AG09319 (cell line): ENCODE measurements at regions not wholly inside any gene's neighbourhood (a gene's known extent, or its start where the extent isn't known, plus 50 kb on each side); places are given as distances from the start of the nearest gene placed in this dataset.
A peak's percentile ranks its signal among the peaks of the same experiment; 100 is the strongest.

Source experiments
- DNase-seq: peaks from one replicate; pipeline ENCODE4 v3.0.0-alpha.2; 2010; ENCODE audit warnings: low read depth; ENCODE audit errors: extremely low read depth
- TF ChIP-seq, protein P1 (sequence below): IDR thresholded peaks from 2 replicates; pipeline ENCODE4 v1.5.1; 2011; ENCODE audit warnings: low read depth, mild to moderate bottlenecking, inconsistent platforms, low read length, moderate library complexity

DNA sequence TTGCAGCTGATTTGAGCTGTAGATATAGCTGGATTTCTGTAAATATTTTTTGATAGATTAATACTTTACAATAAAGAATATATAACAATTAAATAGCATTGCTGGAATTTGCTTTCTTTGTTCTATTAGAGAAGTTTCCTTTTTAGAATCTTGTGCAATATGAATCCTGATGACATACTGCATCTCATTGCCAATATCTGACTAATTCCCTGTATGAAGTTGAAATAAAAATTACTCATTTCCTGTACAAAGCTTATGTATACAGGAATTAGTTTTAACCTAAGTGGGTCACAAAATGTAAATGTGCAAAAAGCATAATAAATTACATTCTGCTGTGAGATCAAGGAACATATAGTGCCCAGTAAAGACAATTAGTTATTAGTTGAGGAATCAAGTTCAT, 72.8 kb upstream of the TMEFF2 start:
- TF ChIP-seq, protein P1, sequence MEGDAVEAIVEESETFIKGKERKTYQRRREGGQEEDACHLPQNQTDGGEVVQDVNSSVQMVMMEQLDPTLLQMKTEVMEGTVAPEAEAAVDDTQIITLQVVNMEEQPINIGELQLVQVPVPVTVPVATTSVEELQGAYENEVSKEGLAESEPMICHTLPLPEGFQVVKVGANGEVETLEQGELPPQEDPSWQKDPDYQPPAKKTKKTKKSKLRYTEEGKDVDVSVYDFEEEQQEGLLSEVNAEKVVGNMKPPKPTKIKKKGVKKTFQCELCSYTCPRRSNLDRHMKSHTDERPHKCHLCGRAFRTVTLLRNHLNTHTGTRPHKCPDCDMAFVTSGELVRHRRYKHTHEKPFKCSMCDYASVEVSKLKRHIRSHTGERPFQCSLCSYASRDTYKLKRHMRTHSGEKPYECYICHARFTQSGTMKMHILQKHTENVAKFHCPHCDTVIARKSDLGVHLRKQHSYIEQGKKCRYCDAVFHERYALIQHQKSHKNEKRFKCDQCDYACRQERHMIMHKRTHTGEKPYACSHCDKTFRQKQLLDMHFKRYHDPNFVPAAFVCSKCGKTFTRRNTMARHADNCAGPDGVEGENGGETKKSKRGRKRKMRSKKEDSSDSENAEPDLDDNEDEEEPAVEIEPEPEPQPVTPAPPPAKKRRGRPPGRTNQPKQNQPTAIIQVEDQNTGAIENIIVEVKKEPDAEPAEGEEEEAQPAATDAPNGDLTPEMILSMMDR, result no peak
- DNase-seq, result peak; percentile 28

DNA sequence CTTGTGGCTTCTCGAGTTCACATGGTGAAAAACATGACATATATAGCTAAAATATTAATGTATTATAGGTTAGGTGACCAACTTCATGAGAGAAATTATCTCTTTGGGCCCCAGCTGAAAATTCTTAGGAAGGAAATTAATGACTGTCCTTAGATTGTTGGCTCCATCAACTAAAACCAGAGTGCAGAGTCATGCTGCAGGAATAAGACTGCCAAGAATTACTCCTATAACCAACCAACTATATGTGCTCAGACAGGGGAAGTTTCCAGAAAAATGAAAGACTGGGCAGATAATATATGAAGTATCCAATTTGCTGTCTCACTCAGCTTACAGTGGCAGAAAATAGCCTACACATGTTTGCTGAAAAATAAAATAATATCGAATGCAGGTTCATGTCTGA, 71.0 kb upstream of the TMEFF2 start:
- TF ChIP-seq, protein P1, result no peak
- DNase-seq, result no peak

DNA sequence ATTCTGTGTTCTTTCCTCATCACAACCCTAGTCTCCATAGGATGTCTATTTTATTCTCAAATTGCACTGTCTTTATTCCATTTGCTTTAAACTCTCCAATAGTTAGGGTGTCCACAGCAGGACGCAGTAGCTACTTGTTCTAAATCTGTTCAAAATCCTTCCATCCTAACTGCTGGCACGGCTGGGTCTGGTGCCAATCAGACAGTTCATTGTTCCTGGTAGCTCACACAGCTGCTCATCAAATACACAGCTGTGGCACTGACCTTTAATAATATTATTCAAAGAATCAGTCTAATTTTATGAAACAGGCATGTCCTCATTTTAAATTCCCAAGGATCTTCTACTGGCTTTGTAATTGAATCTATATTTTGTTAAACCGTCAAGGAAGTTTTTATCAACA, 59.7 kb upstream of the TMEFF2 start:
- TF ChIP-seq, protein P1, result no peak
- DNase-seq, result no peak

DNA sequence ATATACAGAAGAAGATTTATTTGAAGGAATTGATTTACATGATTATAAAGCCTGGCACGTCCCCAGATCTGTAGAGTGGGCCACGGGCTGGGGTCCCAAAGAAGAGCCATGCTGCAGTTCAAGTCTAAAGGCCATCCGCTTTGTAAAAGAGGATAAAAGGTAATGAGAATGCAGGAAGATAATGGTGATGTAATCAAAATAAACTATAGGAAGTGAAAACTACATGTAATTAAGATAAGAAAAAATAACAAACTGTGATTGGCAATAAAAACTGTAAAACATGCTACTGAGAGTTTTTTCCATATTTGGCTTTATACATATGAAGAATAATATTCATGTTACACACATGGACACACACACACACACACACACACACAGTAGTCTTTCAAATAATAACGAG, 59.0 kb upstream of the TMEFF2 start:
- TF ChIP-seq, protein P1, result no peak
- DNase-seq, result no peak

DNA sequence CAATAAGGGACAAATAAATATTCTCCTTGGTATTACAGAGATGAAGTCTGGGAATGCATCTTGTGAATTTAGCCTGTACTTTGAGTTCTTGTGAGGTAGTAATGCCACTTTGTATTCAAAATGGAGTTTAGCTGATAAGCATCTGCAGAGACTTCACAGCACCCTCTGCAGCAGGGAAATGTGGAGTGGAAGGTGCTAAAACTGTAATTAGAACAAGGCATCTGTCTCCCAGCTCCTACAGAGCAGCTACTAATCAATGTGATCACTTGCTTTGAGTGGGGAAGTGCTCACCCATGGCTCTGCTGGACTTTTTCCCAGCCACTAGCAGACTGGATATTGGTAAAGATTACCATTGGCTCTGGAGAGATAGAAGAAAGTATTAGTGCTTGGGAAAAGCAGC, 56.2 kb upstream of the TMEFF2 start:
- no peak for DNase-seq
- TF ChIP-seq, protein P1, result no peak

DNA sequence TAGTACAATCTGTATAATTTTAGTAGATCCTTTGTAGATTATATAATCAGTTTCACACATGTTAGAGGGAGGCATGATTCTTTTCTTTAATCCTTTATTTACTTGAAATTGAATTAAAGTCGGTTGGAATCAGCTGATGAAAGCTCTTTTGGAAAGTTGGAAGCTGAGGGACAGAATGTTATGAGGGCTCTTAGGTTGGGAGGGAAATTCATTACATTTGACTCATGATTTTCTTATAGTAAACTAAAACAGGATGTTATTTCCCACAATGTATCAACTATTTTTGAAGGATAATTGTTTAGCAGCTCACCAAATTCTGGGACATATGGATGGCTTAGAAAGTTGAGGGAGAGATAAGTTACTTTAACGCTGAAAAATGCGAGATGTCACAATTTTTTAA, 52.7 kb upstream of the TMEFF2 start:
- TF ChIP-seq, protein P1, result no peak
- no peak for DNase-seq

DNA sequence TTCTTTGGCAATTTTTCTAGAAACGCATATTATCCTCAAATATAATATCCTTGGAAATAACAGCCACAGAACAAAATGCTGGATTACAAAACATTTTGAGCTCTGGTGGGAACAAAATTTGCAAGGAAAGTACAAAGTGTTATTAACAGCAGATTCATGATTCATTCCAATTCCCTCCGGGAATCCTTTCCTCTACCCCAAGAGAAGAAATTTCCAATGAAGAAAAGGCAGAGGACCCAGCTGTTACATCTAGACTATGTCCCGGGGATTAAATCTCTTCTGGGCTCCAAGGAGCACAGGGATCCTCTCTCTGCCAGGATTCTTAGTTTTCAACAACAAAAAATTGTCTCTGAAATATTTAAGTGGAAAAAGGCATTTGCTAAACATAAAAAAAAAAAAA, 51.6 kb upstream of the TMEFF2 start:
- DNase-seq, result no peak
- TF ChIP-seq, protein P1, result no peak
